Type B pancreatic cell (in vitro differentiated cells): ENCODE measurements at regions not wholly inside any gene's neighbourhood (a gene's known extent, or its start where the extent isn't known, plus 50 kb on each side); places are given as distances from the start of the nearest gene placed in this dataset.
"Not testable (repeated sequence)": the region's sequence is repeated elsewhere in the genome, so short reads cannot be mapped to it uniquely, and the experiment has no call there.

Source experiments
- DNase-seq: peaks from one replicate; pipeline ENCODE4 v3.0.0; 2021; ENCODE audit warnings: mixed read lengths; ENCODE audit not compliant: unreplicated experiment; ENCODE audit errors: extremely low spot score
- H3K27ac Mint-ChIP-seq: 2 replicates; pipeline ENCODE4 v1.8.0; 2021; ENCODE audit warnings: mild to moderate bottlenecking, mixed read lengths
- H3K27me3 Mint-ChIP-seq: 2 replicates; pipeline ENCODE4 v1.8.0; 2021; ENCODE audit warnings: mixed read lengths
- H3K36me3 Mint-ChIP-seq: 2 replicates; pipeline ENCODE4 v1.8.0; 2021; ENCODE audit warnings: mixed read lengths
- H3K4me1 Mint-ChIP-seq: one replicate; pipeline ENCODE4 v1.8.0; 2021; ENCODE audit warnings: mixed read lengths; ENCODE audit not compliant: unreplicated experiment
- H3K4me3 Mint-ChIP-seq: 2 replicates; pipeline ENCODE4 v1.8.0; 2021; ENCODE audit warnings: mild to moderate bottlenecking, mixed read lengths
- H3K9me3 Mint-ChIP-seq: 2 replicates; pipeline ENCODE4 v1.8.0; 2021; ENCODE audit warnings: mixed read lengths
- CTCF ChIP-seq: fragments of 200-600 bp; sonication (generic); conservative IDR thresholded peaks from 2 replicates; pipeline ENCODE4 v1.5.0; 2021; ENCODE audit warnings: antibody characterized with exemption, mild to moderate bottlenecking

DNA sequence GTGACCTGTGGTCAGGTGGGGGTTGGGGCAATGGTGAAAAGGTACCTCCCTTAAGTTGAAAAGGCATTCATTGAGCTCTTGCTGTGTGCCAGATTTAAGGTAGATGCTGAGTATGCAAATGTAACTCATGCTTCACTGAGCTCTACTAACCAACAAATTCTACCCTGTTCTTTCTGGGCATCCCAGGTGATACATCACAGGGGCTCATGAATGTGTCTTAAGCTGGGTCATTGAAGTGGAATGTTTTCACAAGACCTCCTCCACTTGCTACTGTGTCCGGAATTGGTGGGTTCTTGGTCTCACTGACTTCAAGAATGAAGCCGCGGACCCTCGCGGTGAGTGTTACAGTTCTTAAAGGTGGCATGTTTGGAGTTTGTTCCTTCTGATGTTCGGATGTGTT is 362.8 kb upstream of the ZNF462 start:
- H3K27ac Mint-ChIP-seq, result no peak overlapping the region
- DNase-seq, result no peak
- TF ChIP-seq CTCF, result no peak
- H3K4me1 Mint-ChIP-seq, result no peaks in the 10 kb centered on the region
- H3K27me3 Mint-ChIP-seq, result no peaks in the 10 kb centered on the region
- peaks cover 5% of the 10 kb centered on the region for H3K9me3 Mint-ChIP-seq
- no peak overlapping the region for H3K4me3 Mint-ChIP-seq
- peaks cover 6% of the 10 kb centered on the region for H3K36me3 Mint-ChIP-seq

GRCh38 chr9:106501210-106501609 is 361.8 kb upstream of the ZNF462 start:
- H3K27me3 Mint-ChIP-seq, DNase-seq, H3K4me3 Mint-ChIP-seq, H3K9me3 Mint-ChIP-seq, H3K36me3 Mint-ChIP-seq, H3K27ac Mint-ChIP-seq, H3K4me1 Mint-ChIP-seq: not testable (repeated sequence)

GRCh38 chr9:106502930-106503329 is 360.0 kb upstream of the ZNF462 start:
- no peak for TF ChIP-seq CTCF
- H3K9me3 Mint-ChIP-seq, result peaks cover 5% of the 10 kb centered on the region
- H3K27me3 Mint-ChIP-seq, result no peaks in the 10 kb centered on the region
- H3K27ac Mint-ChIP-seq, result no peak overlapping the region
- no peak for DNase-seq
- H3K4me1 Mint-ChIP-seq, result no peaks in the 10 kb centered on the region
- peaks cover 6% of the 10 kb centered on the region for H3K36me3 Mint-ChIP-seq
- H3K4me3 Mint-ChIP-seq, result no peak overlapping the region

DNA sequence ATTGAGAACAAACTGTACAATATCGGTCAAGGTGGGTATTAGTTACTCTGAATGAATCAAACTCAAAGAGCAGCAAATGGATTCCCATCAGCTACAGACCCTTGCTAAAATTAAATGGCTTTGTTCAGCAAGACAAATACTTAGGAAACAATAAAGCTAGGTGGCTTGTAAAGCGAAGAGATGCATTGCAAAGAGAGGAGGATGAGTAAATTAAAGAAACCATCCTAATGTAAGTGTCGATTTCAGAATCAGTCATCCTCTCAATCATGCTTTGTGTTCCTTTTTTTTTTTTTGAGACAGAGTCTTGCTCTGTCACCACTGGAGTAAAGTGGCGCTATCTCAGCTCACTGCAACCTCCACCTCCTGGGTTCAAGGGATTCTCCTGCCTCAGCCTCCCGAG is 359.2 kb upstream of the ZNF462 start:
- H3K4me1 Mint-ChIP-seq, result no peaks in the 10 kb centered on the region
- H3K4me3 Mint-ChIP-seq, result no peak overlapping the region
- H3K27me3 Mint-ChIP-seq, result no peaks in the 10 kb centered on the region
- H3K36me3 Mint-ChIP-seq, result peaks cover 6% of the 10 kb centered on the region
- peaks cover 5% of the 10 kb centered on the region for H3K9me3 Mint-ChIP-seq
- TF ChIP-seq CTCF, result no peak
- DNase-seq, result no peak
- no peak overlapping the region for H3K27ac Mint-ChIP-seq

GRCh38 chr9:106526716-106527204 is 336.2 kb upstream of the ZNF462 start:
- Mint-ChIP-seq H3K27me3 (no peaks in the 10 kb centered on the region), H3K4me3 (no peak overlapping the region), H3K4me1 (no peaks in the 10 kb centered on the region), H3K36me3 (no peaks in the 10 kb centered on the region), H3K9me3 (peaks cover 6% of the 10 kb centered on the region), H3K27ac (no peak overlapping the region)
- no peak for DNase-seq
- TF ChIP-seq CTCF, result no peak

DNA sequence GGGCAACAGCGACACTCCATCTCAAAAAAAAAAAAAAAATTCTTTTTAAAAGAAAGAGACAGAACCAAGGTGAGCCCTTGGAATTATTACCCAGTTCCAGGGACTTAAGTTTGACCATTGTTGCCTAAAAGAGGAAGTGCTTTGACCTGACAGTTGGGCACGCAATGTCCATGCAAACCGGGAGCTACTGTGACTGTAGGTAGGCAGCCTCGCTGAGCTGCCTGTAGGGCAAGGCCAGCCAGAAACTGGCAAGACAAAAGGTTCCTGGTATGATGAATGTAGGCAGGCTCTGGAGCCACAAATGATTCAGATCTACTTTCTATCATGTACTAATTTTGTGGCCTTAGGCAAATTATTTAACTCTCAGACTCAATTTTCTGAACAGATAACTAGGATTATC is 334.8 kb upstream of the ZNF462 start:
- Mint-ChIP-seq H3K36me3 (no peaks in the 10 kb centered on the region), H3K27ac (no peak overlapping the region), H3K4me1 (no peaks in the 10 kb centered on the region), H3K4me3 (no peak overlapping the region), H3K27me3 (no peaks in the 10 kb centered on the region), H3K9me3 (no peaks in the 10 kb centered on the region)
- no peak for DNase-seq
- TF ChIP-seq CTCF, result no peak
